ENCODE measurements at regions not wholly inside any gene's neighbourhood (a gene's known extent, or its start where the extent isn't known, plus 50 kb on each side); places are given as distances from the start of the nearest gene placed in this dataset.

DNA sequence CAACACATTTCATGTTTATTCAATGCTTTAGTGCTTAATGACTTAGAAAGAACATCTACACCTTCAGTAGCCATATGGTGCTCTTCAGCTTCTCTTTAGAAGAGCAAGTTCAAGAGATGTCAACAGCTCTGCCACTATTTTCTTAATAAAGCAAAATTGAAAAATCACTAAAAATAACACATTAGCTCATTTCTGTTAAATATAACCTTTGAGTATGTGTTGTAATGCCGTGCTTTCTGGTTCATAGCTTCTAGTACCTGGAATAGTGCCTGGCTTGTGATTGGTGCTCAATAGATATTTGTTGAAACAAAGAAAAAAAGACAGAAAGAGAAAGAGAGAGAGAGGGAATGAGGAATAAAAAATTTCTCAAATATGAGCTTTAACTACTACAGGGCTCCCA lies 349.8 kb upstream of the SPRED2 start:
- Histone ChIP-seq H3K4me1 (ENCODE audit: control insufficient read depth, insufficient read depth, low read length) (no peaks in the 10 kb centered on the region), H3K9me3 (ENCODE audit: control insufficient read depth, insufficient read depth, low read depth, low read length) (no peaks in the 10 kb centered on the region), H3K27ac (ENCODE audit: low read length) (no peak overlapping the region), H3K27me3 (ENCODE audit: control insufficient read depth, insufficient read depth, low read length) (no peaks in the 10 kb centered on the region), H3K4me3 (ENCODE audit: low read depth in 2 of 2, low read length in 2 of 2) (no peak overlapping the region), H3K36me3 (ENCODE audit: control insufficient read depth, insufficient read depth, low read length) (no peaks in the 10 kb centered on the region)
- TF ChIP-seq, protein P1, sequence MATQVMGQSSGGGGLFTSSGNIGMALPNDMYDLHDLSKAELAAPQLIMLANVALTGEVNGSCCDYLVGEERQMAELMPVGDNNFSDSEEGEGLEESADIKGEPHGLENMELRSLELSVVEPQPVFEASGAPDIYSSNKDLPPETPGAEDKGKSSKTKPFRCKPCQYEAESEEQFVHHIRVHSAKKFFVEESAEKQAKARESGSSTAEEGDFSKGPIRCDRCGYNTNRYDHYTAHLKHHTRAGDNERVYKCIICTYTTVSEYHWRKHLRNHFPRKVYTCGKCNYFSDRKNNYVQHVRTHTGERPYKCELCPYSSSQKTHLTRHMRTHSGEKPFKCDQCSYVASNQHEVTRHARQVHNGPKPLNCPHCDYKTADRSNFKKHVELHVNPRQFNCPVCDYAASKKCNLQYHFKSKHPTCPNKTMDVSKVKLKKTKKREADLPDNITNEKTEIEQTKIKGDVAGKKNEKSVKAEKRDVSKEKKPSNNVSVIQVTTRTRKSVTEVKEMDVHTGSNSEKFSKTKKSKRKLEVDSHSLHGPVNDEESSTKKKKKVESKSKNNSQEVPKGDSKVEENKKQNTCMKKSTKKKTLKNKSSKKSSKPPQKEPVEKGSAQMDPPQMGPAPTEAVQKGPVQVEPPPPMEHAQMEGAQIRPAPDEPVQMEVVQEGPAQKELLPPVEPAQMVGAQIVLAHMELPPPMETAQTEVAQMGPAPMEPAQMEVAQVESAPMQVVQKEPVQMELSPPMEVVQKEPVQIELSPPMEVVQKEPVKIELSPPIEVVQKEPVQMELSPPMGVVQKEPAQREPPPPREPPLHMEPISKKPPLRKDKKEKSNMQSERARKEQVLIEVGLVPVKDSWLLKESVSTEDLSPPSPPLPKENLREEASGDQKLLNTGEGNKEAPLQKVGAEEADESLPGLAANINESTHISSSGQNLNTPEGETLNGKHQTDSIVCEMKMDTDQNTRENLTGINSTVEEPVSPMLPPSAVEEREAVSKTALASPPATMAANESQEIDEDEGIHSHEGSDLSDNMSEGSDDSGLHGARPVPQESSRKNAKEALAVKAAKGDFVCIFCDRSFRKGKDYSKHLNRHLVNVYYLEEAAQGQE (IDR thresholded peaks at IDR 0.05; ENCODE audit: insufficient read depth in 1 of 2, low read depth in 2 of 2, low read length in 1 of 2), result no peak
- TF ChIP-seq, protein P2, sequence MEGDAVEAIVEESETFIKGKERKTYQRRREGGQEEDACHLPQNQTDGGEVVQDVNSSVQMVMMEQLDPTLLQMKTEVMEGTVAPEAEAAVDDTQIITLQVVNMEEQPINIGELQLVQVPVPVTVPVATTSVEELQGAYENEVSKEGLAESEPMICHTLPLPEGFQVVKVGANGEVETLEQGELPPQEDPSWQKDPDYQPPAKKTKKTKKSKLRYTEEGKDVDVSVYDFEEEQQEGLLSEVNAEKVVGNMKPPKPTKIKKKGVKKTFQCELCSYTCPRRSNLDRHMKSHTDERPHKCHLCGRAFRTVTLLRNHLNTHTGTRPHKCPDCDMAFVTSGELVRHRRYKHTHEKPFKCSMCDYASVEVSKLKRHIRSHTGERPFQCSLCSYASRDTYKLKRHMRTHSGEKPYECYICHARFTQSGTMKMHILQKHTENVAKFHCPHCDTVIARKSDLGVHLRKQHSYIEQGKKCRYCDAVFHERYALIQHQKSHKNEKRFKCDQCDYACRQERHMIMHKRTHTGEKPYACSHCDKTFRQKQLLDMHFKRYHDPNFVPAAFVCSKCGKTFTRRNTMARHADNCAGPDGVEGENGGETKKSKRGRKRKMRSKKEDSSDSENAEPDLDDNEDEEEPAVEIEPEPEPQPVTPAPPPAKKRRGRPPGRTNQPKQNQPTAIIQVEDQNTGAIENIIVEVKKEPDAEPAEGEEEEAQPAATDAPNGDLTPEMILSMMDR (IDR thresholded peaks at IDR 0.05), result no peak
- TF ChIP-seq POLR2AphosphoS5 (IDR thresholded peaks at IDR 0.05; ENCODE audit: low read depth, low read length), result no peak
- TF ChIP-seq TCF7L2 (IDR thresholded peaks at IDR 0.05; ENCODE audit: low read depth, low read length), result no peak
- TF ChIP-seq SIN3A (IDR thresholded peaks at IDR 0.05; ENCODE audit: borderline replicate concordance, insufficient read depth, low read depth, low read length), result no peak
- intact Hi-C loops (cut with micrococcal nuclease; ENCODE audit: unreplicated experiment) (no loop called here), in situ Hi-C loops (cut with HindIII; ENCODE audit: low pct_unique_long_range_greater_than_20kb, low sequenced_read_pairs) (no loop called here)
- CTCF ChIA-PET, result no interaction called here
- POLR2A ChIA-PET, result no interaction called here
- DNase-seq (ENCODE audit: low read depth, low spot score), result no peak
- no TSS peak for BruUV-seq (replicated peaks)
- ATAC-seq, result no peak

DNA sequence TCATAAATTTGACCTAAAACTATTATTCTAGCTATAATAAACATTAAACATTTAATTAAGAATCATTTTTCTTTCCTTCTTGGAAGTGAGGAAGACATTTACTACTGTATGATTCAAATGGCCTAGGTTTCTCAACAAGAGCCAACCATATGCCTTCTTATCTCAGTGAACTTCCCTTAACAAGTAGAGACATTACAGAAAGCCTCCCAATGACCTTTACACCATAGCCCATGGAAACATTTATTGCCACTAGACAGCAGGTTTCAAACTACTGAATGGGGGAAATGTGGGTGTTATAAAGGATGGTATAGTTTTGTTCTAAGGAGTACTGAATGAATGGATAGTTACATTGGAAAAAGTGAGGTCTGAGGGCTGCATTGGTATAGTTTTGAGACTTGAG lies 349.4 kb upstream of the SPRED2 start:
- H3K9me3 ChIP-seq (ENCODE audit: control insufficient read depth, insufficient read depth, low read depth, low read length), result no peaks in the 10 kb centered on the region
- ATAC-seq, result no peak
- H3K36me3 ChIP-seq (ENCODE audit: control insufficient read depth, insufficient read depth, low read length), result no peaks in the 10 kb centered on the region
- no peaks in the 10 kb centered on the region for H3K4me1 ChIP-seq (ENCODE audit: control insufficient read depth, insufficient read depth, low read length)
- CTCF ChIA-PET, result no interaction called here
- DNase-seq (ENCODE audit: low read depth, low spot score), result no peak
- no peak overlapping the region for H3K27ac ChIP-seq (ENCODE audit: low read length)
- no peak for TF ChIP-seq POLR2AphosphoS5 (IDR thresholded peaks at IDR 0.05; ENCODE audit: low read depth, low read length)
- TF ChIP-seq, protein P2 (IDR thresholded peaks at IDR 0.05), result no peak
- TF ChIP-seq TCF7L2 (IDR thresholded peaks at IDR 0.05; ENCODE audit: low read depth, low read length), result no peak
- TF ChIP-seq, protein P1 (IDR thresholded peaks at IDR 0.05; ENCODE audit: insufficient read depth in 1 of 2, low read depth in 2 of 2, low read length in 1 of 2), result no peak
- no peak for TF ChIP-seq SIN3A (IDR thresholded peaks at IDR 0.05; ENCODE audit: borderline replicate concordance, insufficient read depth, low read depth, low read length)
- H3K4me3 ChIP-seq (ENCODE audit: low read depth in 2 of 2, low read length in 2 of 2), result no peak overlapping the region
- no TSS peak for BruUV-seq (replicated peaks)
- no peaks in the 10 kb centered on the region for H3K27me3 ChIP-seq (ENCODE audit: control insufficient read depth, insufficient read depth, low read length)
- in situ Hi-C loops (cut with HindIII; ENCODE audit: low pct_unique_long_range_greater_than_20kb, low sequenced_read_pairs), result no loop called here
- POLR2A ChIA-PET, result no interaction called here
- intact Hi-C loops (cut with micrococcal nuclease; ENCODE audit: unreplicated experiment), result no loop called here

All from Panc1 (cell line).